Activated CD4-positive, alpha-beta T cell treated with anti-CD3 and anti-CD28 coated beads for 48 hours (primary cell): ENCODE measurements at regions not wholly inside any gene's neighbourhood (a gene's known extent, or its start where the extent isn't known, plus 50 kb on each side); places are given as distances from the start of the nearest gene placed in this dataset.

Experiments used
- DNase-seq: peaks from one replicate; pipeline ENCODE4 v3.0.0-alpha.2; 2020

- DNase-seq: no peak
These were observed 51.5 kb upstream of the ANO4 start for GRCh38 chr12:100743060-100743459.
